ENCODE measurements at regions not wholly inside any gene's neighbourhood (a gene's known extent, or its start where the extent isn't known, plus 50 kb on each side); places are given as distances from the start of the nearest gene placed in this dataset.

GRCh38 chr3:24899901-24900603 is 405.4 kb upstream of the THRB start:
- no peak for TF ChIP-seq CTCF (IDR thresholded peaks at IDR 0.05)
- TF ChIP-seq ZFX (IDR thresholded peaks at IDR 0.05; ENCODE audit: borderline replicate concordance): no peak
